PC-9 (cell line): ENCODE measurements at regions not wholly inside any gene's neighbourhood (a gene's known extent, or its start where the extent isn't known, plus 50 kb on each side); places are given as distances from the start of the nearest gene placed in this dataset.
A peak's percentile ranks its signal among the peaks of the same experiment; 100 is the strongest.
"Not testable (repeated sequence)": the region's sequence is repeated elsewhere in the genome, so short reads cannot be mapped to it uniquely, and the experiment has no call there.

Source experiments
- BruUV-seq: library from RNA; stranded (reverse); fragments of 400-500 nt; replicated peaks from 2 replicates; lab custom pipeline; 2021; lab: Mats Ljungman, UMichigan
- CTCF ChIA-PET: fragments of 300-600 bp; sonication (Branson Sonifier 250); formaldehyde crosslinking; loops from one replicate; lab custom pipeline; 2022; ENCODE audit warnings: antibody characterized with exemption; lab: Charles Lee
- POLR2A ChIA-PET: fragments of 300-600 bp; sonication (Branson Sonifier 250); formaldehyde crosslinking; loops from one replicate; lab custom pipeline; 2022; ENCODE audit warnings: antibody characterized with exemption; ENCODE audit not compliant: unreplicated experiment; lab: Charles Lee
- DNase-seq, 2 experiments: peaks; one replicate each; pipeline versions ENCODE4 v3.0.0 to v3.0.0-alpha.2; 2015 to 2022; ENCODE audit warnings: mixed read lengths in 1 of 2
- H2AFZ ChIP-seq: fragments of 200-600 bp; sonication (generic); 2 replicates; pipeline ENCODE4 v1.8.1; 2017; ENCODE audit warnings: antibody characterized with exemption
- H3F3A ChIP-seq: fragments of 200-600 bp; sonication (generic); 2 replicates; pipeline ENCODE4 v1.8.1; 2017; ENCODE audit warnings: antibody characterized with exemption, mild to moderate bottlenecking, low read depth; ENCODE audit not compliant: insufficient read depth
- H3K27ac ChIP-seq: fragments of 200-600 bp; sonication (generic); 2 replicates; pipeline ENCODE4 v1.6.1; 2016; ENCODE audit warnings: mixed run types
- H3K27me3 ChIP-seq: fragments of 200-600 bp; sonication (generic); 2 replicates; pipeline ENCODE4 v1.6.1; 2016; ENCODE audit warnings: low read depth, mixed run types; ENCODE audit not compliant: insufficient read depth
- H3K36me3 ChIP-seq: fragments of 200-600 bp; sonication (generic); 2 replicates; pipeline ENCODE4 v1.6.1; 2016; ENCODE audit warnings: low read depth, mixed run types
- H3K4me1 ChIP-seq: fragments of 200-600 bp; sonication (generic); replicated peaks from 2 replicates; pipeline ENCODE4 v1.6.1; 2016; ENCODE audit warnings: mixed run types; ENCODE audit not compliant: insufficient read depth
- H3K4me2 ChIP-seq: fragments of 200-600 bp; sonication (generic); 2 replicates; pipeline ENCODE4 v1.6.1; 2017; ENCODE audit warnings: mixed run types
- H3K4me3 ChIP-seq: fragments of 200-600 bp; sonication (generic); 2 replicates; pipeline ENCODE4 v1.6.1; 2016; ENCODE audit warnings: mixed run types
- H3K79me2 ChIP-seq: fragments of 200-600 bp; sonication (generic); 2 replicates; pipeline ENCODE4 v1.6.1; 2017; ENCODE audit warnings: low read depth, mixed run types
- H3K9me2 ChIP-seq: fragments of 200-600 bp; sonication (generic); 2 replicates; pipeline ENCODE4 v1.8.1; 2017; ENCODE audit warnings: mild to moderate bottlenecking; ENCODE audit not compliant: insufficient read depth
- H3K9me3 ChIP-seq: fragments of 200-600 bp; sonication (generic); 2 replicates; pipeline ENCODE4 v1.8.1; 2016; ENCODE audit warnings: low read depth; ENCODE audit not compliant: insufficient read depth
- H4K20me1 ChIP-seq: fragments of 200-600 bp; sonication (generic); 2 replicates; pipeline ENCODE4 v1.8.1; 2017; ENCODE audit not compliant: insufficient read depth
- CTCF ChIP-seq: fragments of 200-600 bp; sonication (generic); conservative IDR thresholded peaks from 2 replicates; pipeline ENCODE4 v1.6.1; 2017; ENCODE audit warnings: mixed run types, antibody characterized with exemption, mild to moderate bottlenecking, moderate library complexity
- EZH2 ChIP-seq: fragments of 200-600 bp; sonication (generic); IDR thresholded peaks from 2 replicates; pipeline ENCODE4 v1.8.0; 2017; ENCODE audit warnings: antibody characterized with exemption, low read depth
- intact Hi-C: fragments of 100-400 bp; cut with micrococcal nuclease; formaldehyde crosslinking; loops from one replicate; pipeline ENCODE4 v1.10.0; 2022; ENCODE audit not compliant: unreplicated experiment

- Histone ChIP-seq H3K4me2 (no peak overlapping the region), H3K4me3 (no peak overlapping the region), H3K79me2 (no peaks in the 10 kb centered on the region), H3K36me3 (no peaks in the 10 kb centered on the region), H3K9me3 (no peaks in the 10 kb centered on the region), H3K27ac (no peak overlapping the region), H3K27me3 (no peaks in the 10 kb centered on the region), H3K9me2 (no peaks in the 10 kb centered on the region), H2AFZ (no peak overlapping the region), H3F3A (no peaks in the 10 kb centered on the region), H3K4me1 (no peaks in the 10 kb centered on the region), H4K20me1 (no peaks in the 10 kb centered on the region)
- CTCF ChIA-PET: no interaction called here
- intact Hi-C loops: no loop called here
- DNase-seq: no peak
- TF ChIP-seq EZH2 (no peak), CTCF (no peak)
- no TSS peak for BruUV-seq
- POLR2A ChIA-PET: no interaction called here
These were observed 2504.3 kb downstream of the ARAP2 start for GRCh38 chr4:33739884-33740632.

GRCh38 chr4:33740871-33741270, 2503.4 kb downstream of the ARAP2 start:
- H3K4me3 ChIP-seq, H3K36me3 ChIP-seq, intact Hi-C loops, H3K79me2 ChIP-seq, H3K27me3 ChIP-seq, H3K9me2 ChIP-seq, H2AFZ ChIP-seq, CTCF ChIA-PET, BruUV-seq, POLR2A ChIA-PET, DNase-seq, H3F3A ChIP-seq, H3K4me2 ChIP-seq, H4K20me1 ChIP-seq, H3K27ac ChIP-seq, H3K9me3 ChIP-seq, H3K4me1 ChIP-seq: not testable (repeated sequence)

- ChIA-PET CTCF (no interaction called here), POLR2A (no interaction called here)
- Histone ChIP-seq H3K36me3 (no peaks in the 10 kb centered on the region), H2AFZ (0 out of 2 replicates have a peak overlapping the region, but pooled peaks have one; percentile 15), H3K4me1 (no peaks in the 10 kb centered on the region), H4K20me1 (no peaks in the 10 kb centered on the region), H3K27me3 (no peaks in the 10 kb centered on the region), H3F3A (no peaks in the 10 kb centered on the region), H3K79me2 (no peaks in the 10 kb centered on the region), H3K9me3 (no peaks in the 10 kb centered on the region), H3K27ac (no peak overlapping the region), H3K4me2 (no peak overlapping the region), H3K4me3 (no peak overlapping the region), H3K9me2 (no peaks in the 10 kb centered on the region)
- intact Hi-C loops: no loop called here
- TF ChIP-seq EZH2: no peak
- TF ChIP-seq CTCF: no peak
- no TSS peak for BruUV-seq
- no peak for DNase-seq
These were observed 2497.3 kb downstream of the ARAP2 start for GRCh38 chr4:33746979-33747378.
